ENCODE measurements at regions not wholly inside any gene's neighbourhood (a gene's known extent, or its start where the extent isn't known, plus 50 kb on each side); places are given as distances from the start of the nearest gene placed in this dataset.

DNA sequence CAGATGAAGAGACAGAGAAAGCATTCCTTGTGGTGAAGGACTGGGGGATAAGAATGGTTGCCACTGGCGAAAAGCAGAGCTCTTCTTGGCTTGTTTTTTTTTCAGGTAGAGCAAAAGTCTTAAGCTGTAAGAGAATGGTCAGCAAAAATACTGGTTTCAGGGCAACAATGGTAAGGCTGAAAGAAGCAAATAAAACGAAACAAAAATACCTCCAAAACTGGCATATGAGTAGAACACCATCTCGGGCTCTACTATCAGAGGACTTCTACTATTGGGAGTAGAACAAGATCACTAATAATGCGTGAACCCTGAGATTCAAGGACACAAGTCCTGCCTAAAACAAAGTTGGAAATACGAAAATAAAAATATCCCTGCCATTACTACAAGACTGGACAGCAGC, 1823.2 kb upstream of the CDH6 start:
- DNase-seq, result no peak

DNA sequence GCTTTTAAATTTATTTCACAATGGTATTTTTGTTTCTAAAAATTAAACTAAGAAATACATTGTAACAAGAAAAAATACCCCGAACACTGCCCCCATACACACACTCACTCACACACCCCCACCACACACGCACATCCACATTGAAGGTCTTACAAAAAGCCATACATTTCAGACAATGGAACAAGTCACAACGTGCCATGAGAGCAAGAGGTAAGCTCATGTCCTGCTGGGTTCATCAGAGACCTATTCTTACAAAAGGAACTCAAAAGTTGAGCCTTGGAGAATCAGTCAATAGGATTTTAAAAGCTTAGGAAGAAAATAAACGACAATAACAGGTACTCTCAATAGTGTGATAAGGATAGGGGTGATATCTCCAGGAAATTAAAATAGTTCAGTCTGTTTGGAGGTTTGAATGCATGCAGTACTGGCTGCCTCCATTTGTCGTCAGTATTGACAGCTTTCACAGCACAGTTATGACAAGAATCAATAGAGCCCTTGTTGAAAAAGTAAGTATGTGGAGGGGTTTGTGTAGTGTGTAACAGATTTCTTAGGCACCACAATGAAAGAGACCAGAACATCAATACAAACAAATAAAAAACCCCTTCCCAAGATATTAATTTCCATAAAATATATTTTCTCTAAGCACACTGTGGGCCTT, 1826.2 kb upstream of the CDH6 start:
- no peak for DNase-seq

DNA sequence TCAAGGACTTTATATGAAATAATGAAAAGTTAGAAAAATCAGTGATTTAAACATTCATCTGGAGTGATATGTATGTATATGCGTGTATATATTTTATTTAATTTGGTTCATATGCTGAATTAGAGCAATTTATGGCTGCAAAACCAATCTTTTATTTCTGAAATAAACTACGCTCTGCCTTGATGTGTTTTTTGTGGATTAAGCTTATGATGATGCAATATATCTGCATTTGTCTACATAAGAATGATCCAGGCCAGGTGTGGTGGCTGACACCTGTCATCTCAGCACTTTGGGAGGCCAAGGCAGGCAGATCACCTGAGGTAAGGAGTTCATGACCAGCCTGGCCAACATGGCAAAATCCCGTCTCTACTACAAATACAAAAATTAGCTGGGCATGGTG, 1842.3 kb upstream of the CDH6 start:
- DNase-seq, result no peak

DNA sequence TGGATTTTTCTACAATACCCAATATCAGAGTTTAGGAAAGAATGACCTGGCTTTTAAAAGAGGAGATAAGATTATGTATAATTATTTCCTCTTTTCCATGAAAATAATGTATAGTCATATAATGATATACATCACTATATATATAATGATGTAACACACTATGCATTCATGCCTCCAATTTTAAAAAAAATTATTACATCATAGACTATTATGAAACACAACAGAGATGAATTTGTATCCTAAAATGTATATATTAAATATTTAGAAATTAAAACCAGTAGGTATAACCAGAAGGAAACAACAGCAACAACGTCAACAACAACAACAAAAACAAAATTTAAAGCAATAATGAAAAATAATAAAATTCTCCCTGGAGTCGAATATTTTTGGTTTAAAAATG, 1856.5 kb upstream of the CDH6 start:
- no peak for DNase-seq

DNA sequence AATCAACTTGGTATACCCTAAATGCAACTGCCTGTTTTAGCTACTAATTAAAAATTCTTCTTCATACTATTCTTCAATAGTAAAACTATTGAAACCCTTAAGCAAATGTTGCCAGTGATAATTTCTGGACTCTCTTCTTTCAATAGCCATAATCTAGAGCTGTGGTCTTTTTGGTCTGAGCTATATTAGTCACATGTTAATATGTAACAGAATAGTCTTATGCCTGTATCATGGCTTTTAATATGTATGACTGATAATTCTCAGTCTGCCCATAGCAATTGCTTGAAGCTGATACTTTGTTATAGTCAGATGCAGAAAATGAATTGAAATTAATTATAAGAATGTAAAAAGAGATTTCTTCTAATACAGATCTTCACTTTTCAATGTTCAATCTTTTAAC, 1871.9 kb upstream of the CDH6 start:
- DNase-seq, result no peak

DNA sequence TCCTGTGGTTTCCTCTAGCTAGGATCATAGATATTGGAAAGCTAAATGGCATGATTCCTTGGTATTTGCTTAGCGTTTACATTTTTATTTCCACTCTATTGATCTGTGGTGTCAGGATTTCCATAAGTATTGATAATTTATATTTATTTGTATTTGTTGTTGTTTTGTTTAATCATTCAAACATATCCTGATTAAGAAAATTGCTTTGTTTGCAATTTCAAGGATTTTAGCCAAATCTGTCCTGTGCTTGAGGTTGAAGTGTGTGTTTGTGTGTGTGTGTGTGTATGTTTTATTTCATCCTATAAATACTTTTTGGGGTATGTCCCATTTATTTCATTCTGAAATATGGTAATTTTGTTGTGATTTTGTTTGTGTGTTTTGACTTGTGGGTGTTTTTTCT, 1884.1 kb upstream of the CDH6 start:
- DNase-seq, result no peak

DNA sequence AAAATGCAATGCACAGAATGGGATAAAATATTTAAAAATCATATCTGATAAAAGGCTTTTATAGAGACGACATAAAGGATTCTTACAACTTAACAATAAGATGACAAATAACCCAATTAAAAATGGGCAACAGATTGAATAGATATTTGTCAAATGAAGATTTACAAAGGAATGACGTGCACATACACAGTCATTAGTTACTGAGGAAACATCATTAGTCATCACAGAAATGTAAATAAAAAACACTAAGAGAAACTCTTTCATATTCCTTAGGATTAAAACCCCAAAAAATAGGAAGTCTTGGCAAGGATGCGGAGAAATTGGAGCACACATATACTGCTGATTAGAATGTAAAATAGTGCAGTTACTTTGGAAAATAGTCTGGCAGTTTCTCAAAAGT, 1886.0 kb upstream of the CDH6 start:
- DNase-seq, result no peak

DNA sequence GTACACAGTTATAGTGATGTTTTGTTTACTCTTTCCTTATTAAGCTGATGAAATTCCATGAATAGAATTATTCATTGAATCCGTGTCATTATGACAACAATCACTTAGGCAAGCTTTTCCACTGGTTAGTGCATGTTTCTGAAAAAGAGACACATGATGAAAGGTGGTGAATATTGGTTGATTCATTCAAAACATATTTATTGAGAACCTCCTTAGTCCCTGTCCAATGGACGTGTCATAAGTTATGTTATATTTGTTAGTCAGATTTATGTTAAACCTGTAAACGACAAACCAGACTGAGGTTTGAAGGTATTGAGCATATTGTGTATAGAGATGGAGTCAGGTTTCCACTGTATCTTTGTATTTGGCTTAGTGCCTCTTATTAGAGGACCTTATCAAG, 1888.9 kb upstream of the CDH6 start:
- DNase-seq, result no peak

DNA sequence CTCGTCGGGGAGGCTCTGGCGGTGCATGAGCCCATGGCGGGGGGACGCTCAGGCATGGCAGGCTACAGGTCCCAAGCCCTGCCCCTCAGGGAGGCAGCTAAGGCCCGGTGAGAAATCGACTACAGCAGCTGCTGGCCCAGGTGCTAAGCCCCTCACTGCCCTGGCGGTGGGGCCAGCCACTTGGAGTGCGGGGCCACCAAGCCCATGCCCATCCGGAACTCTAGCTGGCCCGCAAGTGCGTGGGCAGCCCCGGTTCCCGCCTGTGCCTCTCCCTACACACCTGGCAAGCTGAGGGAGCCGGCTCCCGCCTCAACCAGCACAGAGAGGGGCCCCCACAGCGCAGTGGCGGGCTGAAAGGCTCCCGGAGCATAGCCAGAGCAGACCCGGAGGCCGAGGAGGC, 1896.9 kb upstream of the CDH6 start:
- DNase-seq, result no peak

DNA sequence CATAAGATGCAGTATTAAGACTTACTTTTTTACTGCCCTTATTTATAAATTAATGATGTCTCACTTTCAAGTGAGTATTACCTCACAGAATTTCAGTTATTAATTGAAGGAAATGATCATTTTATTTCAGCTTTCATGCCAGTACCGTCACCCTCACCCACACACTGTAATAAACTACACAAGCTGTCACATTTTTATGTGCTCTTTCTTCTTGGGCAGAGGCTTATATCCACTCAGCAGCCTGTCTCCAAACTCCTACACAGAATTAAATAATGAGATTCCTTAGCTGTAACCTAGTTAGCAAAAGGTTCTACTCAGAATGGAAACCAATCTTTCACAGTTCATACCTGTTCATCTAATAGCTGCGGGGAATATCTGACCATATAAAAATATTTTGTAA, 1915.8 kb upstream of the CDH6 start:
- no peak for DNase-seq

DNA sequence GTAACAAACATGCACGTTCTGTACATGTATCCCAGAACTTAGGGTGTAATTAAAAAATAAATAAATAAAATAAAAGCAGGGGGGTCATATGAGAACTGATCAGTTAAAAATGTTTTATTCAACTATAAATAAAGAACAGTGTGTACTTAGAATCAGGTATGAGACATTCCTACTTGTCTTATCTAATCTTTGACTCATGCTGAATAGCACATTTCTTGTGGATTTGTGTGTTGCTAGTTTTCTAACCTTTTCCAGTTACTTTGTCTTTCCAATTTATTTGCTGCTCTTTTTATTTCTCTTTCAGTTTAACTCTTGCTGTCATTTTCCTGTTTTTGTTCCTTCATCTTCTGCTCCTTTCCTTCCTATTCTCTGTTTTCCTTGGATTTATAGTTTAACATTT, 1917.1 kb upstream of the CDH6 start:
- no peak for DNase-seq

DNA sequence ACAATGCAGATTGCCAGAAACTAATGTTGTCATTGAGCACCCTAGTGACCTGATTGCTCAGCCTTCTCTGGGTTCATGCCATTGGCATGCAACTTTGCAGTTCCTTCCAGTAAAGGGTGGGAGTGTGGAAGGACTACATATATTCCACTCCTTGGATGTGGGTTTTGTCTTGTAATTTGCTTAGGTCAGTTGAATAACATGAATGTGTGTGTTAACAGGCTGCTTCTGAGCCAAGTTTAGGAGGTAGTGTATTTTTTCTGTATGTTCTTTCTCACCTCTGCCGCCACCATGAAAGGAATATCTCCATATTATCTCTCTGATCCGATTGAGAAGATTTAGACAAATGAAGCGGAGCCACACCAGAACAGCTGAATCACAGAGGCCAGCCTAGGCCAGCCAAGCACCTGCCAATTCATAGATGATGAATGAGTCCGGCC, 1929.6 kb upstream of the CDH6 start:
- no peak for DNase-seq

DNA sequence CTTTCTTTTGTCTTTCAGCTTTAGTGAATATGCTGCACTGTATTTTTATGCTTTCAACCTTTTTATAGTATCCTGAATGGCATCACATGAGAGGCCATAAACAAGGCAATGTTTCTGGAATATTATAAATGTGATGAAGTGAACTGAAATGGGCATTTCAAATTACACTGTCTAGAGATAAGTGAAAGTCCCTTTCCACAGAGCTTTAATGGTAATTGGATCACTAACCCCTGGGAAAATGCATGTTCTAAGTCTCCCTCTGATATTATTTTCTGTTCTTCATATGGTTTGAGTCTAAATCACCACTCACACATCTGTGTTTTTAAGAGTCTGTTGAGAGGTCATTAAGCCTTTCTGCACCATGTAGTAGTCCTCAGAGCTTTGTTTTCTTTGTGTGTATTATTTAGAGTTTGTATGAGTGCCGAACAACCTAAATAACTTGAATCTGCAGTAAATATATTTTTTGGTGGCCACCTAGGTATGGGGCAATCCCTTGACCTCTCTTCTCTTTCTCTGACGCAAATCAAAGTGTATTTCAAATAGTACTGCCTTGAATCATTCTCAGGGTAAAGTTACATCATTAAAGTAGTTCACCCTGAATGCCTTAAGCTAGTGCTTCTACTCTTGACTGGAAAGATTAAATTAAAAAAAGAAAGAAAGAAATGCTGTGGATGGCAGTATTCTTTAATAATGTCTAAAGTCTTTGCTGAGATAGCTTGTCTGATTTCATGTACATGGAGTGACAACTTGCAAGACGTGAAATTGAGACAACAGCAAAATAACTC, 1931.0 kb upstream of the CDH6 start:
- DNase-seq, result no peak

DNA sequence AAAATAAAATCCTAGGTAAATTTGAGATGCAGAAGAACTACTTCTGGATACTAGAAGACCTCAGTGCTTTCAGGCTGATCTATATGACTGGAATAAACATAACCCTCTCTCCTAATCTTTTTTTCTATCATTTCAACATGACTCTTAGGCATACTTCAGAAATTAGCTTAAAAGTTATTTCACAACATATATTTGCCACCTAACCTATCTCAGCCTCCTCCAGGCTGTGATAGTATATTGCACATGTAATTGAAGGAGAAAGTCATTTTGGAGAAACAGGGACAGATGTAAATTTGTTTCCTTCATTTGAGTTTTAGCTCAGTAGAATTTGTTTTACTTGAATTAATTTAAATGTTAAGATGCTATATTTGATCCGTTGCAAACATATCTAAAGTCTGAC, 1932.3 kb upstream of the CDH6 start:
- no peak for DNase-seq

DNA sequence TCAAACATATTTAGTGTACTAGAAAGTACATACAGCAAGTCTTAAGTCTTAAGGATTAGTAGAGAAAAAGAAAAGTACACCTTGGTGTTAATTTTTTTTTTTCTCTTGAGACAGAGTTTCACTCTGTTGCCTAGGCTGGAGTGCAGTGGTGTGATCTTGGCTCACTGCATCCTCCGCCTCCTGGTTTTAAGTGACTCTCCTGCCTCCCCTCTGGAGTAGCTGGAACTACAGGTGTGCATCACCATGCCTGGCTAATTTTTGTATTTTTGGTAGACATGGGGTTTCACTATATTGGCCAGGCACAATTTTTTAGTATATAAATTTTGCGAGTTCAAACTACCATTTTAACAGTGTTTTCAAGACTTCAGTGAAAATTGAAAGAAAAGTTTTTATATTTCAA, 1941.1 kb upstream of the CDH6 start:
- no peak for DNase-seq

DNA sequence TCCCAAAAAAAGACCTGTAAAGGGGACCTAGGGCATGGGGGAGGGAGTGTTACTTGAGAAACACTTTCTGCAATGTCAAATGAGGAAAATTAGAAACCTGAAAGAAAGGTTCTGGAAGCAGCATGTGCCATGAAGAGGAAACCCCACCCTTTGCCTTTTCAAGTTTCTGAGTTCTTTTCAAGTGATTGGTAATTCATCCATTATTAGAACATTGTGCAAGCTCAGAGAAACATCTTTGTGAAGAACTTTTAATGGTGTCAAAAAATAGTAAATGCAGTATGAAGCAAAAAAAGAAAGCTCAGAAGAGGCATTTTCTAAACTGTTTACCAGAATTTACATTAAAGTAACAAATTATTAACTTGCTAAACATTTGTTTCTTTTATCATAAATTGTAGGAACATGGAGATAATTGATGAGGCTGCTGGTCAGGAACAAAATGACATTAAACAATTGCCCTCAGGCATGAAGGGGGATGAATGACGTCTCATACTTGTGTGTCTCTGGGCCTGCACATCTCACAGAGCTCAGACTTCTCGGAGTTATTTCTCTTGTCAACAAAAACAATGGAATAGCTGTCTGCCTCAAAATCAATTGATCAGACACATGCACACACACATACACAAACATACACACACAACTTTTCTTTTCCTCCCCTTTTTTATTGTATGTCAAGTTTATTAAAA, 1946.0 kb upstream of the CDH6 start:
- no peak for DNase-seq

DNA sequence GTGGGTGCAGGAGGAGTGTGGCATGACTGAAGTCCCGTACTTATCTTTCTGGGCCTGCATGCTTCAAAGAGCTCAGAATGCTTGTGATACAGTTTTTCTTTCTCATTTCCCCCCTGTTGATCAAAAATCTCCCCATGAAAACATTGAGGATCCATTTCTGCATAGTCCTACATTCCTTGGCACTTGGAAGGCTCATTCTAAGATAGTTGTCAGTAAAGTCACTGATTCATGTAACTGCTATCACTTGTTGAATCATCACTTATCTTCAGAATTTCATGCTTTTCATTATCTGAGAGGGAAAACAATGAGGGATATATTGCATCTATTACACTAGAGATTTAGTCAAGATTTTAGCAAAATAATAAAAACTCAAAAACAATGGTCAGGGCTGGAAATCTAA, 1953.1 kb upstream of the CDH6 start:
- DNase-seq, result no peak

DNA sequence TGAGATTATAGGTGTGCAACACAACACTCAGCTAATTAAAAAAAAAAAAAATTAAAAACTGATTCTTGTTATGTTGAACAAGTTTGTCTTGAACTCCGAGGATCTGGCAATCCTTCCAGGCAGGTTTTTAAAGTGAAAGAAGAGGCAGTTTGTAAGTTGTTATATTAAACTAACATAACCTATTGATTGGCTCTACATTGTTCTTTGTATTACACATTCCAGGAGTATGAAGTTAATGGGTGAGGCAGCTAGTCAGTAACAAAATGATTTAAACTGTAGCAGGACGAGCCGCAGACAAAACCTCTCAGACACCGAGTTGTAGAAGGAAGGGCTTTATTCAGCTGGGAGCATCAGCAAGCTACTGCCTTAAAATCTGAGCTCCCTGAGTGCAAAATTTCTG, 1953.9 kb upstream of the CDH6 start:
- no peak for DNase-seq

DNA sequence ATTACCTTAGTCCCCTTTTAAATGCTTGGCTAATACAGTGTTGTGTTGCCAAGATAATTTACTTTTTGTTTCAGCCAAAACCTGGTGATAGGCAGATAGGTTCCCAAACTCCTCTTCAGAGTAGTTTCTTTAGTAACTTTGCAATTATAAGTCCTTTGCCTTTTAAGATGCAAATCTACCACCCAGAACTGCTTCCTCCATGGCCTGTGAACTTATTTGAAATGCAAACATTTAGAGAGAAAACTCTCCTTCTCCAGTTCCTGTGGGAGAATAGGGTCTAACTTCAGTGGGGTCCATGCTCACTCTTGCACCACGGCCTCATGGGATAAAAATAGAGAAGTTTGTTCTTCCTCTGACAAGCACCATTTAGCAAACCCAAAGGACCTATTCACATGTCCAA, 1955.4 kb upstream of the CDH6 start:
- no peak for DNase-seq

DNA sequence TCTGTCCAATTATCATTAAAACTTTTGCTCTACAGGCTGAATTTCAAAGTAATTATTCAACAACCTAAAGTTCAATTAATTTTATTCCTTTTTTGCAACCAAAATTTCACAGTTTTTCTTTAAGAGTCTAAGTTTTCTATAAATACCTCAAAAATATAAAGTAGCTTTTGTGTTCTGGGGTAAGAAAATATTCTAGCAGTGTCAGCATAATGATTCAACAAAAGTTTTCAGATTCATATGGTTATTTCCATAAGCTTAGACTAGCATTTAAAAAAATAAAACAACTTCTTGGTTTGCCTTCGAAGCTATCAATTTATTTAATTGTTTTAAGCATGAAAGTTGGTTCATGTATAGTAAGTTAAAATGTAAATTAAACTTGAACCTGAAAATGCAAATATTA, 1962.3 kb upstream of the CDH6 start:
- DNase-seq, result no peak

DNA sequence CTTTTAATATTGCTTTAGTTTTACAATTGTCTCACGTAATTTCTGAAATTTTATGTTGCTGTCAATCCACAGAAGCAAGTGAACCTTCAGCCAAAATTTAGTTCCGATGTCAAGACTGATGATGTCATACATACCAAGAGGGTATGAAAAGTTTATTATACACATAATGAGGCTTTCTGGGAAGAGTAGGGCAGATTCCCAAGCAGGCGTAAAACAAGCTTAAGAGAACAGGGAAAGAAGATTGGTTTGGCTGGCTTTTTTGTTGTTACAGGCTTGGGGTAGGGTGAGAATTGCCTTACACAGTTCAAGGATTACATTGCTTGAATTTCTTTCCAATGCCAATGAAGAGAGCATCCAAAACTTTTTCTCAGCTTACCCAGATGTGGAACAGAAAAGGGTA, 1962.9 kb upstream of the CDH6 start:
- DNase-seq, result no peak

DNA sequence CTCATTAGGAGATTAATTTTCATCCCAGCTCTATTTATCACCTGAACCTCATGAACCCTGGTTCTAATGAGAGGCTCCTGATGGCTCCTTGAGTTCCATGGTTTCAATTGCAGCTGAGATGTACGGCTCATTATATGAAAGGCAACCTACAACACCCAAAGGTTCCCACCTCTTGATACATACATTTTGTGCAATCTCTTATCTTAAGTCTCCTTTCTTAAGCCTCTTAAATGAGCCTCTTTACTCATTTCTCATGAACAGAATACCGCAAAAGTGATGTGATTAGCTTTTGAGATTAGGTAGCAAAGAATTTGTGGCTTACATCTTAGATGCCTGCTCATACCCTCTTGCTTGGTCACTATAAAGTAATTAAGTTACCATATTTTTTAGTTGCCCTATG, 1964.0 kb upstream of the CDH6 start:
- DNase-seq, result no peak

DNA sequence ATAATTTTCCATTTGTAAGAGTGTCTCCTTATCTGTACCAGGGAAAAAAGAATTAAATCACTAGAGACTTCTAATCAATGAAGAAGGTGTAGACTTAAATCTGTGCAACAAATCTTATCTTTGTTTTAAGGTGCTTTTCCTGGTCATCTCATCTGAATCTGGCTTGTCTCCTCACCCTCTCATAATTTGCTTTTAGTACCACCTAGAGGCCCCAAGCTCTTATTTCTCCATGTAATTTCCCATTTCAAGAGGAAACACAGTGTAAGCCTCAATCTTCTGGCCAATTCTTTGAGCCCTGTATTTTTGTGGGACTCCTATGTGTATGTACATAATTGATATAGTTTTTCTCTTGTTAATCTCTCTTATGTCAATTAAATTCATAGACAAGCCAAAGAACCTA, 1975.3 kb upstream of the CDH6 start:
- no peak for DNase-seq

DNA sequence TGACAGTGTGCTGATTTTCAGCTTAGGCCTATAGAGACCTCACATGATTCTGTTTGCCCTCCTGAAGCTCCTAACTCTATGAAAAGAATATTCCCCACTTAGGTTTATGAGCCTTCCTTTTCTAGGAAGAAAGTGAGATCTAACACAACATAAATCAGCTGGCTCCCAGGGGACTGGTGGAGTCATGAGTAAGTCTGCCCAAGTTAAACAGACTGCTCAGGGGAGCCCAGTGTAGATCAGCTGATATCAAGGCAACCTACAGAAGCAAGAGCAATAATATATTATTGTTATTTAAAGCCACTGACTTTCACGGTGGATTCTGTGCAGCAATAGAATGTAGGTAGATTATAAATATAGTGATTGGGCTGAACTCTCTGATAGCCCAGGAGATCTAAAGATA, 1978.6 kb upstream of the CDH6 start:
- no peak for DNase-seq

All from NCI-H2171 treated with DMSO at 0.1 percent for 48 hours (cell line).